ENCODE measurements at regions not wholly inside any gene's neighbourhood (a gene's known extent, or its start where the extent isn't known, plus 50 kb on each side); places are given as distances from the start of the nearest gene placed in this dataset.

DNA sequence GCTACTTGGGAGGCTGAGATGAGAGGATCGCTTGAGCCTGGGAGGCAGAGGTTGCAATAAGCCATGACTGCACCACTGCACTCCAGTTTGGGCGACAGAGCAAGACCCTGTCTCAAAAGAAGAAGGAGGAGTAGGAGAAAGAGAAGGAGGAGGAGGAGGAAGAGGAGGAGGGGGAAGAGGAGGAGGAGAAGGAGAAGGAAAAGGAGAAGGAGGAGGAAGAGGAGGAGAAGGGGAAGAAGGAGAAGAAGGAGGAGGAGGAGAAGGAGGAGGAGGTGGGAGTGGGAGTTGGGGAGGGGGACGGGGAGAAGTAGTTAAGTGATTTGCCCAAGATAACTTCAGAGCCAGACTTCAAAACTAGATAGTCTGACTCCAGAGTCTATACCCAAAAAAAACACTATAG is 55.5 kb upstream of the FOXD3 start:
- Mint-ChIP-seq H3K9me3 (no peaks in the 10 kb centered on the region), H3K4me1 (no peaks in the 10 kb centered on the region), H3K4me3 (no peak overlapping the region), H3K27ac (no peak overlapping the region), H3K36me3 (no peaks in the 10 kb centered on the region), H3K27me3 (ENCODE audit: low read depth in 2 of 2) (peaks cover 8 to 32% of the 10 kb centered on the region in 2 donors)
- no peaks in the 10 kb centered on the region for H3K36me3 ChIP-seq (ENCODE audit: control insufficient read depth, insufficient read depth, low read length)
- H3K9me3 ChIP-seq (ENCODE audit: control insufficient read depth, insufficient read depth, low read length) = no peaks in the 10 kb centered on the region
- no peak for DNase-seq
- 85% methylated on average over 3 of the region's 3 CpGs for WGBS (ENCODE audit: insufficient coverage)
- TF ChIP-seq, protein P1, sequence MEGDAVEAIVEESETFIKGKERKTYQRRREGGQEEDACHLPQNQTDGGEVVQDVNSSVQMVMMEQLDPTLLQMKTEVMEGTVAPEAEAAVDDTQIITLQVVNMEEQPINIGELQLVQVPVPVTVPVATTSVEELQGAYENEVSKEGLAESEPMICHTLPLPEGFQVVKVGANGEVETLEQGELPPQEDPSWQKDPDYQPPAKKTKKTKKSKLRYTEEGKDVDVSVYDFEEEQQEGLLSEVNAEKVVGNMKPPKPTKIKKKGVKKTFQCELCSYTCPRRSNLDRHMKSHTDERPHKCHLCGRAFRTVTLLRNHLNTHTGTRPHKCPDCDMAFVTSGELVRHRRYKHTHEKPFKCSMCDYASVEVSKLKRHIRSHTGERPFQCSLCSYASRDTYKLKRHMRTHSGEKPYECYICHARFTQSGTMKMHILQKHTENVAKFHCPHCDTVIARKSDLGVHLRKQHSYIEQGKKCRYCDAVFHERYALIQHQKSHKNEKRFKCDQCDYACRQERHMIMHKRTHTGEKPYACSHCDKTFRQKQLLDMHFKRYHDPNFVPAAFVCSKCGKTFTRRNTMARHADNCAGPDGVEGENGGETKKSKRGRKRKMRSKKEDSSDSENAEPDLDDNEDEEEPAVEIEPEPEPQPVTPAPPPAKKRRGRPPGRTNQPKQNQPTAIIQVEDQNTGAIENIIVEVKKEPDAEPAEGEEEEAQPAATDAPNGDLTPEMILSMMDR (IDR thresholded peaks at IDR 0.05) = no peak
- no peaks in the 10 kb centered on the region for H3K27me3 ChIP-seq (ENCODE audit: control insufficient read depth, insufficient read depth, low read length)
- no peaks in the 10 kb centered on the region for H3K4me1 ChIP-seq (ENCODE audit: control insufficient read depth, insufficient read depth, low read length)
- intact Hi-C loops (cut with micrococcal nuclease) = no loop called here
- no peak overlapping the region for H3K4me3 ChIP-seq (ENCODE audit: low read length)
- H3K27ac ChIP-seq (ENCODE audit: low read length) = no peak overlapping the region
- no peak for ATAC-seq

DNA sequence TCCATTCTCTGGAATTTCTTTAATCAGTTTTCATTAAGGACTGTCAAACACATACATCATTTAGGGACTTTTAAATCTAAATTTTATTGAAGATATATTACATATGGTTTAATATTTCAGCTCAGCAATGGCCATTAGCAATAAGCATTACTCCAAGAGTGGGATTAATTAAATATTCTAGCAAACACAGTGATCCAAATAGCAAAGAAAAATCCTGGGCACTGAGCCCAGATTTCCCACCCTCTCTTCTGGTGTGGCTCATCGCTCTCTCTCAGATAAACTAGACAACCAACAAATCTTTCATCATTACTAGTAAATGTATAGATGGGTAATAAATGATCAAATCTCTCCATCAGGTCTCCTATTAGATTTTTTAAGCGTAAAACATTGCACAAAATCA is 53.5 kb upstream of the FOXD3 start:
- Mint-ChIP-seq H3K4me1 (no peaks in the 10 kb centered on the region), H3K36me3 (no peaks in the 10 kb centered on the region), H3K9me3 (no peaks in the 10 kb centered on the region), H3K4me3 (no peak overlapping the region), H3K27ac (no peak overlapping the region), H3K27me3 (ENCODE audit: low read depth in 2 of 2) (peaks cover 6 to 17% of the 10 kb centered on the region in 2 donors)
- no peaks in the 10 kb centered on the region for H3K4me1 ChIP-seq (ENCODE audit: control insufficient read depth, insufficient read depth, low read length)
- WGBS (ENCODE audit: insufficient coverage) = no CpG with 5 or more reads among the region's 2 CpGs
- intact Hi-C loops (cut with micrococcal nuclease) = no loop called here
- no peak overlapping the region for H3K27ac ChIP-seq (ENCODE audit: low read length)
- H3K27me3 ChIP-seq (ENCODE audit: control insufficient read depth, insufficient read depth, low read length) = no peaks in the 10 kb centered on the region
- no peaks in the 10 kb centered on the region for H3K36me3 ChIP-seq (ENCODE audit: control insufficient read depth, insufficient read depth, low read length)
- no peak overlapping the region for H3K4me3 ChIP-seq (ENCODE audit: low read length)
- no peak for DNase-seq
- H3K9me3 ChIP-seq (ENCODE audit: control insufficient read depth, insufficient read depth, low read length) = no peaks in the 10 kb centered on the region
- ATAC-seq = no peak
- TF ChIP-seq, protein P1 (IDR thresholded peaks at IDR 0.05) = no peak

DNA sequence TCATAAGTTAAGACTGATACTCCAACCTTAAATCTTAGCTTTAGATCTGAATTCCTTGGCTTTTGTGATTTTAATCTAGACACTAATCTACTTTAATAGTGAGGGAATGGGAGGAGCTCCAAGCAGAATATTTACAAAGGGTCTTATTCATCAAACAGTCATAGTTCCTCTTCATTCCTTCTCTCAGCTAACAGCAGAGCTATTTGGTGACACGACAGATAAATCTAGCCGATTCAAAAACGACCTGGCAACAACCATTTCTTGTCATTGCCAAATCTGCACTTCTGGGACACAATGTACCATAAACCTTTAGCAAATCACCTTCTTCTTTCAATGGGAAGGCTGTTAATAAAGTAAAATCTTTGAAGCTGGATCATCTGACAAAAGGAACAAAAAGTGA is 52.8 kb upstream of the FOXD3 start:
- H3K27me3 Mint-ChIP-seq (ENCODE audit: low read depth in 2 of 2) = peaks cover 4 to 18% of the 10 kb centered on the region in 2 donors
- TF ChIP-seq, protein P1 (IDR thresholded peaks at IDR 0.05) = no peak
- H3K36me3 ChIP-seq (ENCODE audit: control insufficient read depth, insufficient read depth, low read length) = no peaks in the 10 kb centered on the region
- no peaks in the 10 kb centered on the region for H3K9me3 Mint-ChIP-seq
- H3K4me3 Mint-ChIP-seq = no peak overlapping the region
- H3K36me3 Mint-ChIP-seq = no peaks in the 10 kb centered on the region
- no peak overlapping the region for H3K27ac ChIP-seq (ENCODE audit: low read length)
- H3K4me3 ChIP-seq (ENCODE audit: low read length) = no peak overlapping the region
- H3K9me3 ChIP-seq (ENCODE audit: control insufficient read depth, insufficient read depth, low read length) = no peaks in the 10 kb centered on the region
- H3K4me1 Mint-ChIP-seq = no peaks in the 10 kb centered on the region
- no peaks in the 10 kb centered on the region for H3K27me3 ChIP-seq (ENCODE audit: control insufficient read depth, insufficient read depth, low read length)
- DNase-seq (no peak), ATAC-seq (no peak)
- H3K4me1 ChIP-seq (ENCODE audit: control insufficient read depth, insufficient read depth, low read length) = no peaks in the 10 kb centered on the region
- 70% methylated on average over 3 of the region's 3 CpGs for WGBS (ENCODE audit: insufficient coverage)
- H3K27ac Mint-ChIP-seq = no peak overlapping the region
- intact Hi-C loops (cut with micrococcal nuclease) = no loop called here

Data from natural killer cell (primary cell).